HepG2 (cell line): ENCODE measurements at regions not wholly inside any gene's neighbourhood (a gene's known extent, or its start where the extent isn't known, plus 50 kb on each side); places are given as distances from the start of the nearest gene placed in this dataset.

Source experiments
- ATAC-seq: fragments of 200-7000 bp; cut with Tn5 transposase; 3 replicates; pipeline ENCODE4 v1.9.1; 2020; ENCODE audit warnings: mild to moderate bottlenecking, moderate library complexity
- BruUV-seq: library from RNA; stranded (reverse); fragments of 400-500 nt; replicated peaks from 2 replicates; lab custom pipeline; 2021; lab: Mats Ljungman, UMichigan
- CTCF ChIA-PET: fragments of 300-600 bp; formaldehyde crosslinking; extraction: SDS; loops from one replicate; lab custom pipeline; 2021; ENCODE audit warnings: low total read pairs, inconsistent platforms, low intra/inter-chr PET ratio; lab: Yijun Ruan, JAX
- POLR2A ChIA-PET: fragments of 350-600 bp; sonication (Branson Sonifier 250); formaldehyde crosslinking; loops from one replicate; lab custom pipeline; 2020; ENCODE audit warnings: antibody characterized with exemption, inconsistent platforms; lab: Yijun Ruan, JAX
- DNase-seq: peaks from one replicate; pipeline ENCODE4 v3.0.0-alpha.2; 2015; ENCODE audit warnings: low spot score
- FAIRE-seq: peaks from 3 replicates; lab custom pipeline; 2011; peaks lifted over from hg19 to GRCh38; lab: Jason Lieb, UNC
- H2AFZ ChIP-seq: one replicate; pipeline ENCODE4 v1.6.1; 2011; ENCODE audit warnings: low read length, inconsistent platforms
- H3K27ac ChIP-seq: fragments of 300-600 bp; 3 replicates; pipeline ENCODE4 v1.8.0; 2011; ENCODE audit warnings: mixed run types, mild to moderate bottlenecking, mixed read lengths, low read length, inconsistent platforms; ENCODE audit not compliant: insufficient read depth; ENCODE audit errors: extremely low read length
- H3K27me3 ChIP-seq, 2 experiments: fragments of 200-600 bp in 1 of 2; 2 replicates in 1 of 2; 3 replicates in 1 of 2; pipeline versions ENCODE4 v1.6.0 to v1.8.0; 2011; ENCODE audit warnings: low read length in 2 of 2, mild to moderate bottlenecking in 2 of 2, moderate library complexity in 2 of 2, inconsistent platforms in 1 of 2; ENCODE audit not compliant: insufficient read depth in 2 of 2, control insufficient read depth in 1 of 2
- H3K36me3 ChIP-seq, 2 experiments: fragments of 200-600 bp in 1 of 2; replicated peaks in 1 of 2; 2 replicates in 1 of 2; 3 replicates in 1 of 2; pipeline versions ENCODE4 v1.5.1 to v1.8.0; 2011; ENCODE audit warnings: low read length in 2 of 2, inconsistent platforms in 1 of 2; ENCODE audit not compliant: insufficient read depth in 2 of 2, control insufficient read depth in 1 of 2
- H3K4me1 ChIP-seq: 2 replicates; pipeline ENCODE4 v1.5.1; 2012; ENCODE audit warnings: low read length, inconsistent platforms; ENCODE audit not compliant: insufficient read depth
- H3K4me2 ChIP-seq: 2 replicates; pipeline ENCODE4 v1.6.0; 2011; ENCODE audit warnings: low read depth, low read length, inconsistent platforms
- H3K4me3 ChIP-seq, 3 experiments: fragments of 200-600 bp in 1 of 3; sonication (generic), shearing (Covaris generic) in 1 of 3; replicated peaks in 1 of 3; 2 replicates each; pipeline ENCODE4 v1.5.1; 2011 to 2016; ENCODE audit warnings: low read length in 3 of 3, inconsistent platforms in 2 of 3, low read depth in 2 of 3, mild to moderate bottlenecking in 2 of 3, control low read depth in 1 of 3, mixed read lengths in 1 of 3; ENCODE audit not compliant: insufficient read depth in 1 of 3
- H3K79me2 ChIP-seq: one replicate; pipeline ENCODE4 v1.6.1; 2011; ENCODE audit warnings: low read length, inconsistent platforms; ENCODE audit not compliant: insufficient read depth
- H3K9ac ChIP-seq: 2 replicates; pipeline ENCODE4 v1.6.0; 2011; ENCODE audit warnings: mild to moderate bottlenecking, low read depth, low read length, inconsistent platforms; ENCODE audit not compliant: insufficient read depth
- H3K9me3 ChIP-seq: 2 replicates; pipeline ENCODE4 v1.5.1; 2012; ENCODE audit warnings: mild to moderate bottlenecking, low read length
- H4K20me1 ChIP-seq: 2 replicates; pipeline ENCODE4 v1.6.0; 2011; ENCODE audit warnings: inconsistent platforms, mild to moderate bottlenecking, low read length, moderate library complexity; ENCODE audit not compliant: insufficient read depth
- ARNT ChIP-seq: fragments of 450-650 bp; IDR thresholded peaks from 2 replicates; pipeline ENCODE4 v1.6.1; 2017
- CREB1 ChIP-seq, 2 experiments: fragments of 450-650 bp in 1 of 2; IDR thresholded peaks; 2 replicates each; pipeline ENCODE4 v1.6.1; 2016 to 2017; ENCODE audit warnings: control low read depth in 1 of 2, mild to moderate bottlenecking in 1 of 2, missing compliant biosample characterization in 1 of 2, missing genetic modification characterization in 1 of 2
- CREM ChIP-seq, 2 experiments: sonication (generic) in 1 of 2; formaldehyde crosslinking in 1 of 2; IDR thresholded peaks; 2 replicates each; pipeline versions ENCODE4 v1.4.0 to v1.6.1; 2016 to 2020; ENCODE audit warnings: antibody characterized with exemption in 1 of 2, mild to moderate bottlenecking in 1 of 2, missing genetic modification reagents in 1 of 2
- FOXK1 ChIP-seq: sonication (generic); formaldehyde crosslinking; IDR thresholded peaks from 2 replicates; pipeline ENCODE4 v1.4.0; 2020; ENCODE audit warnings: low read depth, missing genetic modification reagents, borderline replicate concordance
- GTF3A ChIP-seq: sonication (generic); formaldehyde crosslinking; conservative IDR thresholded peaks from 2 replicates; pipeline ENCODE4 v1.4.0; 2020; ENCODE audit warnings: mild to moderate bottlenecking, missing genetic modification reagents
- ISX ChIP-seq: sonication (generic); formaldehyde crosslinking; conservative IDR thresholded peaks from 2 replicates; pipeline ENCODE4 v1.5.0; 2020; ENCODE audit warnings: missing genetic modification reagents
- MAFK ChIP-seq, 2 experiments: IDR thresholded peaks in 1 of 2; conservative IDR thresholded peaks in 1 of 2; 2 replicates each; pipeline ENCODE4 v1.6.1; 2011; ENCODE audit warnings: improper control_type of control experiment in 2 of 2, low read length in 2 of 2
- MYNN ChIP-seq: sonication (generic); formaldehyde crosslinking; IDR thresholded peaks from 2 replicates; pipeline ENCODE4 v1.4.0; 2020; ENCODE audit warnings: mild to moderate bottlenecking, low read depth, missing genetic modification reagents
- PCBP1 ChIP-seq: fragments of 200-400 bp; formaldehyde crosslinking; IDR thresholded peaks from 2 replicates; pipeline ENCODE4 v1.6.1; 2017; ENCODE audit warnings: mild to moderate bottlenecking, low read depth, low read length, borderline replicate concordance
- SIN3A ChIP-seq: IDR thresholded peaks from 2 replicates; pipeline ENCODE4 v1.6.1; 2011; ENCODE audit warnings: low read depth, mild to moderate bottlenecking, control low read depth, low read length, borderline replicate concordance
- SP2 ChIP-seq: sonication (generic); formaldehyde crosslinking; IDR thresholded peaks from 2 replicates; pipeline ENCODE4 v1.5.1; 2020; ENCODE audit warnings: mild to moderate bottlenecking, missing genetic modification reagents
- SRSF1 ChIP-seq: fragments of 200-400 bp; formaldehyde crosslinking; optimal IDR thresholded peaks from 2 replicates; pipeline ENCODE3; 2017; ENCODE audit warnings: mild to moderate bottlenecking, low read depth, low read length, moderate library complexity
- TBX3 ChIP-seq: fragments of 450-650 bp; IDR thresholded peaks from 2 replicates; pipeline ENCODE4 v1.6.1; 2017; ENCODE audit warnings: antibody characterized with exemption, mild to moderate bottlenecking, inconsistent platforms, borderline replicate concordance
- ZMYM4 ChIP-seq: sonication (generic); formaldehyde crosslinking; IDR thresholded peaks from 2 replicates; pipeline ENCODE4 v1.8.1; 2023; ENCODE audit warnings: mild to moderate bottlenecking, missing genetic modification reagents
- ZNF234 ChIP-seq: sonication (generic); formaldehyde crosslinking; conservative IDR thresholded peaks from 2 replicates; pipeline ENCODE4 v1.5.1; 2020; ENCODE audit warnings: mild to moderate bottlenecking, missing genetic modification reagents
- ZNF468 ChIP-seq: sonication (generic); formaldehyde crosslinking; IDR thresholded peaks from 2 replicates; pipeline ENCODE4 v1.8.0; 2022; ENCODE audit warnings: mild to moderate bottlenecking, moderate library complexity, missing genetic modification reagents
- ZNF563 ChIP-seq: sonication (generic); formaldehyde crosslinking; IDR thresholded peaks from 2 replicates; pipeline ENCODE4 v1.8.0; 2022; ENCODE audit warnings: mild to moderate bottlenecking, moderate library complexity, missing genetic modification reagents
- ZNF768 ChIP-seq: sonication (generic); formaldehyde crosslinking; IDR thresholded peaks from 2 replicates; pipeline ENCODE4 v1.4.0; 2020; ENCODE audit warnings: missing genetic modification reagents
- WGBS: methylation state at CpG from one replicate; pipeline ENCODE4 v1.1.6; 2017; ENCODE audit warnings: low lambda C conversion rate; 5-methylcytosine and 5-hydroxymethylcytosine counted together
- in situ Hi-C: cut with HindIII; loops from 2 replicates; pipeline ENCODE4 v1.10.0; 2017; ENCODE audit warnings: low pct_unique_long_range_greater_than_20kb; ENCODE audit not compliant: extremely low pct_ligation_motif_present
- intact Hi-C: fragments of 100-400 bp; cut with micrococcal nuclease; formaldehyde crosslinking; loops from one replicate; pipeline ENCODE4 v1.10.0; 2022; ENCODE audit not compliant: unreplicated experiment

- in situ Hi-C loops: no loop called here
- CTCF ChIA-PET: no interaction called here
- no peak overlapping the region for H3K4me3 ChIP-seq
- FAIRE-seq (no peak), ATAC-seq (no peak), DNase-seq (no peak)
- H3K27ac ChIP-seq: no peak overlapping the region
- no peaks in the 10 kb centered on the region for H3K36me3 ChIP-seq
- no peak overlapping the region for H2AFZ ChIP-seq
- TF ChIP-seq SIN3A: no peak
- no peak for TF ChIP-seq CREM (IDR thresholded peaks at IDR 0.05)
- TF ChIP-seq CREM (CRISPR knock-in tag; IDR thresholded peaks at IDR 0.05): no peak
- no peak for TF ChIP-seq TBX3
- no peak for TF ChIP-seq MAFK (conservative IDR thresholded peaks at IDR 0.05 in 1 of 2, IDR thresholded peaks at IDR 0.05 in 1 of 2; ENCODE audit: low read length in 2 of 2)
- no peak for TF ChIP-seq ZNF768 (CRISPR knock-in tag)
- no peak for TF ChIP-seq SRSF1
- POLR2A ChIA-PET: no interaction called here
- H3K9ac ChIP-seq: no peak overlapping the region
- WGBS: 0% methylated on average over 1 of the region's 1 CpG
- no peaks in the 10 kb centered on the region for H3K27me3 ChIP-seq
- H4K20me1 ChIP-seq: no peaks in the 10 kb centered on the region
- H3K4me2 ChIP-seq: no peak overlapping the region
- BruUV-seq: no TSS peak
- intact Hi-C loops: no loop called here
- no peaks in the 10 kb centered on the region for H3K9me3 ChIP-seq
- no peaks in the 10 kb centered on the region for H3K79me2 ChIP-seq
- no peaks in the 10 kb centered on the region for H3K4me1 ChIP-seq
Observed at GRCh38 chr7:16021851-16022250, 335.4 kb upstream of the MEOX2 start.

GRCh38 chr7:16015981-16016380, 329.5 kb upstream of the MEOX2 start:
- intact Hi-C loops: no loop called here

More at GRCh38 chr7:16015981-16016380, 329.5 kb upstream of the MEOX2 start:
- in situ Hi-C loops: no loop called here
- ChIA-PET CTCF (no interaction called here), POLR2A (no interaction called here)
- no peak for FAIRE-seq
- Histone ChIP-seq H3K9me3 (peaks cover 31% of the 10 kb centered on the region), H3K79me2 (no peaks in the 10 kb centered on the region), H3K4me1 (no peaks in the 10 kb centered on the region), H3K4me2 (no peak overlapping the region), H3K36me3 (no peaks in the 10 kb centered on the region), H3K27me3 (no peaks in the 10 kb centered on the region), H3K4me3 (no peak overlapping the region), H4K20me1 (no peaks in the 10 kb centered on the region), H3K9ac (no peak overlapping the region), H2AFZ (no peak overlapping the region), H3K27ac (no peak overlapping the region)
- TF ChIP-seq ISX (CRISPR knock-in tag): no peak
- TF ChIP-seq ARNT: no peak
- TF ChIP-seq CREB1 (IDR thresholded peaks at IDR 0.05): no peak
- no peak for TF ChIP-seq CREB1 (CRISPR knock-in tag; IDR thresholded peaks at IDR 0.05)
- no peak for TF ChIP-seq ZMYM4 (CRISPR knock-in tag)
- TF ChIP-seq ZNF468: no peak
- TF ChIP-seq FOXK1: no peak
- no peak for TF ChIP-seq PCBP1
- TF ChIP-seq ZNF234 (CRISPR knock-in tag): no peak
- no peak for TF ChIP-seq SP2 (CRISPR knock-in tag)
- no peak for TF ChIP-seq MYNN (CRISPR knock-in tag)
- TF ChIP-seq ZNF563 (CRISPR knock-in tag): no peak
- TF ChIP-seq GTF3A: no peak
- BruUV-seq: no TSS peak
- DNase-seq: no peak
- no peak for ATAC-seq
